Peyer's patch (tissue), 4 donors: ENCODE measurements at regions not wholly inside any gene's neighbourhood (a gene's known extent, or its start where the extent isn't known, plus 50 kb on each side); places are given as distances from the start of the nearest gene placed in this dataset.

Experiments
- DNase-seq, 3 donors: peaks; one replicate each; pipeline ENCODE4 v3.0.0-alpha.2; 2017 to 2019
- H3K27ac ChIP-seq, 4 donors: fragments of 200-600 bp; sonication (generic); one replicate each; pipeline ENCODE4 v1.5.1; 2016 to 2019
- H3K27me3 ChIP-seq, 2 donors: fragments of 200-600 bp; sonication (generic); one replicate each; pipeline ENCODE4 v1.5.1; 2019
- H3K36me3 ChIP-seq, 3 donors: fragments of 200-600 bp; sonication (generic); one replicate each; pipeline ENCODE4 v1.5.1; 2016 to 2019
- H3K4me1 ChIP-seq, 4 donors: fragments of 200-600 bp; sonication (generic); one replicate each; pipeline ENCODE4 v1.5.1; 2016 to 2019
- H3K4me3 ChIP-seq, 4 donors: fragments of 200-600 bp; sonication (generic); 1 replicate in 3 of 4; 2 replicates in 1 of 4; pipeline ENCODE4 v1.5.1; 2016 to 2019; ENCODE audit warnings: mild to moderate bottlenecking in 1 of 4
- H3K9me3 ChIP-seq, 4 donors: fragments of 200-600 bp; sonication (generic); one replicate each; pipeline ENCODE4 v1.5.1; 2016 to 2019; ENCODE audit warnings: mild to moderate bottlenecking in 1 of 4
- POLR2A ChIP-seq, 2 donors: fragments of 450-650 bp; IDR thresholded peaks; one replicate each; pipeline ENCODE4 v1.5.1; 2017; ENCODE audit warnings: antibody characterized with exemption in 2 of 2, mild to moderate bottlenecking in 2 of 2, moderate library complexity in 2 of 2
- TF ChIP-seq, protein P1 (sequence below), 6 experiments: fragments of 450-650 bp in 4 of 6; fragments of 200-600 bp in 2 of 6; sonication (generic) in 1 of 6; IDR thresholded peaks; one replicate each; pipeline ENCODE4 v1.5.1; 2017 to 2019; ENCODE audit warnings: antibody characterized with exemption in 6 of 6, mild to moderate bottlenecking in 3 of 6, moderate library complexity in 1 of 6

DNA sequence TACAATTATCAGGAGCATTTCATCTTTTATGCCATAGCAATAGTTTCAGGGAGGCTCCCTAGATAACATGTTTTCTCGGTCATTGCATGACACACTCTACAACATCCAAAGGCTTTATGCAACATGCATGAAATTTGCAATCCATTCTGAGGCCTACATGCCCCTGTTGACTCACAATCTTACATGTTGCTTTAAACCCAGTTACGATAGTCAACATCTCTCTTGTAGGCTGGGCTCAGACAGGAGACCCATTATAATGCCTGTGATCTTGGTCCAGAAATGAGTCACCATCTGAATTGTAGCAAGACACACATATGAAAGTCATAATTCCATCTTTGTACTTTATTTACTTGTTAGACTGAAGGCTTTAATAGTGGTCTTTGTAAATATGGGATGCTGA lies 1050.3 kb upstream of the AMELY start:
- H3K9me3 ChIP-seq = no peaks in the 10 kb centered on the region
- H3K36me3 ChIP-seq = no peaks in the 10 kb centered on the region
- TF ChIP-seq, protein P1, sequence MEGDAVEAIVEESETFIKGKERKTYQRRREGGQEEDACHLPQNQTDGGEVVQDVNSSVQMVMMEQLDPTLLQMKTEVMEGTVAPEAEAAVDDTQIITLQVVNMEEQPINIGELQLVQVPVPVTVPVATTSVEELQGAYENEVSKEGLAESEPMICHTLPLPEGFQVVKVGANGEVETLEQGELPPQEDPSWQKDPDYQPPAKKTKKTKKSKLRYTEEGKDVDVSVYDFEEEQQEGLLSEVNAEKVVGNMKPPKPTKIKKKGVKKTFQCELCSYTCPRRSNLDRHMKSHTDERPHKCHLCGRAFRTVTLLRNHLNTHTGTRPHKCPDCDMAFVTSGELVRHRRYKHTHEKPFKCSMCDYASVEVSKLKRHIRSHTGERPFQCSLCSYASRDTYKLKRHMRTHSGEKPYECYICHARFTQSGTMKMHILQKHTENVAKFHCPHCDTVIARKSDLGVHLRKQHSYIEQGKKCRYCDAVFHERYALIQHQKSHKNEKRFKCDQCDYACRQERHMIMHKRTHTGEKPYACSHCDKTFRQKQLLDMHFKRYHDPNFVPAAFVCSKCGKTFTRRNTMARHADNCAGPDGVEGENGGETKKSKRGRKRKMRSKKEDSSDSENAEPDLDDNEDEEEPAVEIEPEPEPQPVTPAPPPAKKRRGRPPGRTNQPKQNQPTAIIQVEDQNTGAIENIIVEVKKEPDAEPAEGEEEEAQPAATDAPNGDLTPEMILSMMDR (IDR thresholded peaks at IDR 0.05) = no peak
- no peak for TF ChIP-seq POLR2A (IDR thresholded peaks at IDR 0.05)
- DNase-seq = no peak
- no peak overlapping the region for H3K27ac ChIP-seq
- no peak overlapping the region for H3K4me3 ChIP-seq
- no peaks in the 10 kb centered on the region for H3K4me1 ChIP-seq
- no peaks in the 10 kb centered on the region for H3K27me3 ChIP-seq

DNA sequence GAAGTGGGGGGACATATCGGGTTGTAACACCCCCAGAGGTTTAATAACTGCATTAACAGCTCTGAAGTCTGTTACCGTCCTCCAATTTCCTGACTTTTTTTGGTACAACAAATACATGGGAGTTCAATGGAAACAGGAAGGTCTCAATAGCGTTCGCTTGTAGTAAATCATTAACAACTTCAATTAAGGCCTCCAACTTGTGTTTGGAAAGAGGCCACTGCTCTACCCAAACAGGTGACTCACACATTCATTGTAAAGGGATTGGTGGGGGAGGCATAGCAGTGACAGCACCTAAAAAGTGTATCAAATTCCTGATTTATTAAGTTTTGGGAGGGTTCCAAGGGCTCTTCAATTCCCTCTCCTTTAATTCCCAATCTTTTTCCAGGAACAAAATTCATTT lies 1046.2 kb upstream of the AMELY start:
- H3K27ac ChIP-seq = no peak overlapping the region
- no peak for DNase-seq
- no peaks in the 10 kb centered on the region for H3K4me1 ChIP-seq
- no peaks in the 10 kb centered on the region for H3K9me3 ChIP-seq
- no peaks in the 10 kb centered on the region for H3K36me3 ChIP-seq
- no peak overlapping the region for H3K4me3 ChIP-seq
- TF ChIP-seq POLR2A (IDR thresholded peaks at IDR 0.05) = no peak
- TF ChIP-seq, protein P1 (IDR thresholded peaks at IDR 0.05) = no peak
- H3K27me3 ChIP-seq = no peaks in the 10 kb centered on the region

DNA sequence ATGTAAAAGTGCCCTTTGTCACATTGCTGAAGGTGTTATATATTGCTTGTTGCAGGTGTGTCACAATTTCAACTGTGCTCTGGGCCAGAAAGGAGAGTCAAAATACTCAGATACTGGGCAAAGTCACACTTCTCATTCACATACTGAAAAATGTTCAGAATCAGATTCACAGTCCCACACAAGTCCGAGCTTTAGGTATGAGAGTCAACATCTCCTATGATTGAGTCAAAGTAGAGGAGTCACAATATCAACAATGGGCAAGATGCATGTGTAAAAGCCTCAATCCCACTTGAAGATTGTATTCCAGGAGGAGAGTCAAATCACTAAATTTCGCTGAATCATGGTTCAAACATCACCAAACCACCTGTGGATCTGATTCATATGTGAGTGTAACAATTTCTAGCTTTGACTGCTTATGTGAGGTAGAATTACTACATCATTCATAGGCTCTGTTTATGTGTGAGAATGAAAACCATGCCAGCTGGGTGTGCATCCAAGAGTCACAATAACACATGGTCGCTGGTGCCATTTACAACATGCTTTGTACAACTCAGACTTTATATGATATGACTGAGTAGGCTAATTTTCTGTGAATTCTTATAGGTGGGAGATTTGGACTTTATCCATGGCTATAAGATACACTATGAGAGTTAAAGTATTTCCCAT lies 1039.8 kb upstream of the AMELY start:
- TF ChIP-seq, protein P1 (IDR thresholded peaks at IDR 0.05) = no peak
- TF ChIP-seq POLR2A (IDR thresholded peaks at IDR 0.05) = no peak
- no peak for DNase-seq

DNA sequence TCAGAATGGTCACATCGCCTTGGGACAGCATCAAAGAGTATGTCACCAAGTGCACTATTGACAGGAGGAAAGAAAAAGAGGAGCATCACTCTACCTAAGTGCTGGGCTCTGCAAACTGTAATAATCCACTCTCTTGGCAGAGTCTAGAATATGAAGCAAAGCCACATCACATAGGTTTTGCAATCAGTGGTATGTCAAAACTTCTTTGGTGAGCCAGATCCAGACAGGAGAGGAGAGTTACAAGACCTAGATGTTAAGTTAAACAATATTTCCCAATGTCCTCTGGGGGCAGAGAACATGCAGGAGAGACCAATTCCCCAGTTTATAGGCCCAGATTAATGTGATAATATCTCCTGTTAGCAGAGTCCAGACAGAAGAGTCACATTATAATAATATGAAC lies 1032.6 kb upstream of the AMELY start:
- no peak overlapping the region for H3K27ac ChIP-seq
- DNase-seq = no peak
- TF ChIP-seq POLR2A (IDR thresholded peaks at IDR 0.05) = no peak
- TF ChIP-seq, protein P1 (IDR thresholded peaks at IDR 0.05) = no peak
- no peaks in the 10 kb centered on the region for H3K36me3 ChIP-seq
- no peaks in the 10 kb centered on the region for H3K27me3 ChIP-seq
- H3K4me1 ChIP-seq = no peaks in the 10 kb centered on the region
- no peaks in the 10 kb centered on the region for H3K9me3 ChIP-seq
- H3K4me3 ChIP-seq = no peak overlapping the region

More for the DNA sequence above, 1039.8 kb upstream of the AMELY start:
- Histone ChIP-seq H3K36me3 (no peaks in the 10 kb centered on the region), H3K4me3 (no peak overlapping the region), H3K4me1 (no peaks in the 10 kb centered on the region), H3K27me3 (no peaks in the 10 kb centered on the region), H3K9me3 (no peaks in the 10 kb centered on the region), H3K27ac (no peak overlapping the region)

DNA sequence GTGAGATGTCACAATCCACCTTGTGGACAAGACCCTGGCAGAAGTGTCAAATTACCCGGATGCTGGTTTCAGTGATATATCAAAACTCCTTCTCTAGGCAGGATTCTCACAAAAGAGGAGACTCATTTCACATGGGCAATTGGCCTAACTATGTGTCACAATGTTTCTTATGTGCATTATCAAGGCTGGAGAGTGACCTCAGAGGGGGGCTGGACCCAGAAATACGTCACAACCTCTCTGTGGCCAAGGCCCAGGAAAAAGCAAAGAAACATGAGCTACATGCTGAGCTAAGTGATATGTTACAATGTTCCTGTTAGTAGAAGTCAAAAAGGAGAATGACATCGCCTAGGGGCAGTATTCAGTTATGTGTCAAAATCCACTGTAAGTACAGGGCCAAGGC lies 1031.2 kb upstream of the AMELY start:
- no peak overlapping the region for H3K4me3 ChIP-seq
- H3K36me3 ChIP-seq = no peaks in the 10 kb centered on the region
- H3K9me3 ChIP-seq = no peaks in the 10 kb centered on the region
- H3K27ac ChIP-seq = no peak overlapping the region
- H3K27me3 ChIP-seq = no peaks in the 10 kb centered on the region
- H3K4me1 ChIP-seq = no peaks in the 10 kb centered on the region
- TF ChIP-seq POLR2A (IDR thresholded peaks at IDR 0.05) = no peak
- TF ChIP-seq, protein P1 (IDR thresholded peaks at IDR 0.05) = no peak
- DNase-seq = no peak

DNA sequence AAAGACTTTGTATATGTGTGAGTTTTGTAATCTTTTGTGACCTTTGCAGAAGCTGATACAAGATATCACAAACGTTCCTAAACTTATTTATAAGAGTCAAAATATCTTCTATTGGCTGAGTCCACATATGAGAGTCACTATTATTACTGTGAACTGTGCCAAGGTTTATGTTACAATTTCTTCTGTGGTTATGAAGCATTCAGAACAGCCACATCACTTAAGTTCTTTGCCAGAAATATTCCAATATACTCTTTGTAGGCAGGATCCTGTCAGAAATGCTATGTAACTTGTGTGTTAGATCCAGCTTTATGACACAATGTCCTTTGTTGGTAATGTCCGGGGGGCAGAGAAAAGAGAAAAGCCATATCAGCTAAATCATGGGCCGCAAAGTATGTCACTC lies 1030.3 kb upstream of the AMELY start:
- no peaks in the 10 kb centered on the region for H3K36me3 ChIP-seq
- no peaks in the 10 kb centered on the region for H3K4me1 ChIP-seq
- no peak overlapping the region for H3K27ac ChIP-seq
- DNase-seq = no peak
- no peak for TF ChIP-seq POLR2A (IDR thresholded peaks at IDR 0.05)
- TF ChIP-seq, protein P1 (IDR thresholded peaks at IDR 0.05) = no peak
- no peak overlapping the region for H3K4me3 ChIP-seq
- H3K9me3 ChIP-seq = no peaks in the 10 kb centered on the region
- H3K27me3 ChIP-seq = no peaks in the 10 kb centered on the region
